ENCODE measurements at regions not wholly inside any gene's neighbourhood (a gene's known extent, or its start where the extent isn't known, plus 50 kb on each side); places are given as distances from the start of the nearest gene placed in this dataset.

- Histone ChIP-seq H3K9me3 (ENCODE audit: insufficient read depth, low read length) (no peaks in the 10 kb centered on the region), H3K4me3 (ENCODE audit: insufficient read length, low read depth) (no peak overlapping the region), H3K27me3 (ENCODE audit: insufficient read depth, insufficient read length) (no peaks in the 10 kb centered on the region), H3K36me3 (ENCODE audit: insufficient read depth, insufficient read length, low read length) (no peaks in the 10 kb centered on the region), H3K4me1 (ENCODE audit: insufficient read depth, insufficient read length) (no peaks in the 10 kb centered on the region), H3K9ac (ENCODE audit: insufficient read length, low read depth) (no peak overlapping the region)
- TF ChIP-seq SUZ12 (IDR thresholded peaks at IDR 0.05; ENCODE audit: extremely low read depth, insufficient read depth, insufficient read length), result no peak
- TF ChIP-seq ZNF274 (IDR thresholded peaks at IDR 0.05; ENCODE audit: low read depth, low read length), result no peak
- TF ChIP-seq YY1 (IDR thresholded peaks at IDR 0.05; ENCODE audit: insufficient read depth, insufficient read length), result no peak
- no peak for DNase-seq (ENCODE audit: low read depth, low spot score)
Measured at GRCh38 chr3:104149154-104149553, 1217.6 kb upstream of the ALCAM start.

DNA sequence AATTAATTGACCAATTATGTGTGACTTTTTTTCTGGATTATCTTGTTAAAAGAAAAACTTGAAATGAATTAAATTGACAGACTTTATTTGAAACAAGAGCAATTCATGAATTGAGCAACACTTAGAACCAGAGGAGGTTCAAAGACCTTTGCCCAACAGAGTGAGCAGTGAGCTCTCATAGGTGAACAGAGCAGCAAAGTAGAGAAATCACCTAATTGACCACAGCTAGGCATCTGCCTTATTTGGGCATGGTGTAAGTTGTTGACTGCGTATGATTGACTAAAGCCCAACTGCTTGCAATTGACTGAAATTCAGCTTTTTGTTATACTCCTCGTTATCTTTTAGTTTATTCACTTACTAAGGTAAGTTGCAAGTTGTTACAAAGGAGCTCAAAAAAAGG is 1216.0 kb upstream of the ALCAM start:
- TF ChIP-seq ZNF274 (IDR thresholded peaks at IDR 0.05; ENCODE audit: low read depth, low read length), result no peak
- TF ChIP-seq SUZ12 (IDR thresholded peaks at IDR 0.05; ENCODE audit: extremely low read depth, insufficient read depth, insufficient read length), result no peak
- no peak for TF ChIP-seq YY1 (IDR thresholded peaks at IDR 0.05; ENCODE audit: insufficient read depth, insufficient read length)
- Histone ChIP-seq H3K27me3 (ENCODE audit: insufficient read depth, insufficient read length) (no peaks in the 10 kb centered on the region), H3K4me1 (ENCODE audit: insufficient read depth, insufficient read length) (no peaks in the 10 kb centered on the region), H3K36me3 (ENCODE audit: insufficient read depth, insufficient read length, low read length) (no peaks in the 10 kb centered on the region), H3K9me3 (ENCODE audit: insufficient read depth, low read length) (no peaks in the 10 kb centered on the region), H3K4me3 (ENCODE audit: insufficient read length, low read depth) (no peak overlapping the region), H3K9ac (ENCODE audit: insufficient read length, low read depth) (no peak overlapping the region)
- DNase-seq (ENCODE audit: low read depth, low spot score), result no peak

GRCh38 chr3:104154896-104155295 is 1211.8 kb upstream of the ALCAM start:
- Histone ChIP-seq H3K4me1 (ENCODE audit: insufficient read depth, insufficient read length) (no peaks in the 10 kb centered on the region), H3K4me3 (ENCODE audit: insufficient read length, low read depth) (no peak overlapping the region), H3K9me3 (ENCODE audit: insufficient read depth, low read length) (no peaks in the 10 kb centered on the region), H3K27me3 (ENCODE audit: insufficient read depth, insufficient read length) (no peaks in the 10 kb centered on the region), H3K9ac (ENCODE audit: insufficient read length, low read depth) (no peak overlapping the region), H3K36me3 (ENCODE audit: insufficient read depth, insufficient read length, low read length) (no peaks in the 10 kb centered on the region)
- TF ChIP-seq ZNF274 (IDR thresholded peaks at IDR 0.05; ENCODE audit: low read depth, low read length), result no peak
- TF ChIP-seq SUZ12 (IDR thresholded peaks at IDR 0.05; ENCODE audit: extremely low read depth, insufficient read depth, insufficient read length), result no peak
- no peak for TF ChIP-seq YY1 (IDR thresholded peaks at IDR 0.05; ENCODE audit: insufficient read depth, insufficient read length)
- DNase-seq (ENCODE audit: low read depth, low spot score), result no peak

GRCh38 chr3:104165866-104166265 is 1200.8 kb upstream of the ALCAM start:
- Histone ChIP-seq H3K27me3 (ENCODE audit: insufficient read depth, insufficient read length) (no peaks in the 10 kb centered on the region), H3K4me3 (ENCODE audit: insufficient read length, low read depth) (no peak overlapping the region), H3K9ac (ENCODE audit: insufficient read length, low read depth) (no peak overlapping the region), H3K4me1 (ENCODE audit: insufficient read depth, insufficient read length) (no peaks in the 10 kb centered on the region), H3K9me3 (ENCODE audit: insufficient read depth, low read length) (peaks cover 25% of the 10 kb centered on the region), H3K36me3 (ENCODE audit: insufficient read depth, insufficient read length, low read length) (no peaks in the 10 kb centered on the region)
- no peak for TF ChIP-seq SUZ12 (IDR thresholded peaks at IDR 0.05; ENCODE audit: extremely low read depth, insufficient read depth, insufficient read length)
- TF ChIP-seq YY1 (IDR thresholded peaks at IDR 0.05; ENCODE audit: insufficient read depth, insufficient read length), result no peak
- TF ChIP-seq ZNF274 (IDR thresholded peaks at IDR 0.05; ENCODE audit: low read depth, low read length), result no peak
- DNase-seq (ENCODE audit: low read depth, low spot score), result no peak

DNA sequence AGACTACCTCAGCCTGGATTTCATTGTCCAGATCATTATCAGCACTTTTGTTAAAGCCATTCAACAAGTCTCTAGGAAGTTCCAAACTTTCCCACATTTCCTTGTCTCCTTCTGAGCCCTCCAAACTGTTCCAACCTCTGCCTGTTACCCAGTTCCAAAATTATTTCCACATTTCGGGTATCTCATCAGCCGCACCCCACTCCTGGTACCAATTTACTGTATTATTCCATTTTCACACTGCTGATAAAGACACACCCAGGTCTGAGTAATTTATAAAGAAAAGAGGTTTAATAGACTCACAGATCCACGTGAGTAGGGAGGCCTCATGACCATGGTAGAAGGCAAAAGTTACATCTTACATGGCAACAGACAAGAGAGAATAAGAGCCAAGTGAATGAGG is 1198.3 kb upstream of the ALCAM start:
- Histone ChIP-seq H3K4me3 (ENCODE audit: insufficient read length, low read depth) (no peak overlapping the region), H3K4me1 (ENCODE audit: insufficient read depth, insufficient read length) (no peaks in the 10 kb centered on the region), H3K9me3 (ENCODE audit: insufficient read depth, low read length) (peaks cover 25% of the 10 kb centered on the region), H3K36me3 (ENCODE audit: insufficient read depth, insufficient read length, low read length) (no peaks in the 10 kb centered on the region), H3K9ac (ENCODE audit: insufficient read length, low read depth) (no peak overlapping the region), H3K27me3 (ENCODE audit: insufficient read depth, insufficient read length) (no peaks in the 10 kb centered on the region)
- no peak for DNase-seq (ENCODE audit: low read depth, low spot score)
- TF ChIP-seq ZNF274 (IDR thresholded peaks at IDR 0.05; ENCODE audit: low read depth, low read length) (no peak), YY1 (IDR thresholded peaks at IDR 0.05; ENCODE audit: insufficient read depth, insufficient read length) (no peak), SUZ12 (IDR thresholded peaks at IDR 0.05; ENCODE audit: extremely low read depth, insufficient read depth, insufficient read length) (no peak)

- Histone ChIP-seq H3K27me3 (ENCODE audit: insufficient read depth, insufficient read length) (no peaks in the 10 kb centered on the region), H3K36me3 (ENCODE audit: insufficient read depth, insufficient read length, low read length) (no peaks in the 10 kb centered on the region), H3K9me3 (ENCODE audit: insufficient read depth, low read length) (no peaks in the 10 kb centered on the region), H3K4me3 (ENCODE audit: insufficient read length, low read depth) (no peak overlapping the region), H3K4me1 (ENCODE audit: insufficient read depth, insufficient read length) (no peaks in the 10 kb centered on the region), H3K9ac (ENCODE audit: insufficient read length, low read depth) (no peak overlapping the region)
- TF ChIP-seq SUZ12 (IDR thresholded peaks at IDR 0.05; ENCODE audit: extremely low read depth, insufficient read depth, insufficient read length) (no peak), ZNF274 (IDR thresholded peaks at IDR 0.05; ENCODE audit: low read depth, low read length) (no peak), YY1 (IDR thresholded peaks at IDR 0.05; ENCODE audit: insufficient read depth, insufficient read length) (no peak)
- no peak for DNase-seq (ENCODE audit: low read depth, low spot score)
Measured at GRCh38 chr3:104175696-104176095, 1191.0 kb upstream of the ALCAM start.

- no peak overlapping the region for H3K9ac ChIP-seq (ENCODE audit: insufficient read length, low read depth)
- H3K4me3 ChIP-seq (ENCODE audit: insufficient read length, low read depth), result no peak overlapping the region
- H3K4me1 ChIP-seq (ENCODE audit: insufficient read depth, insufficient read length), result no peaks in the 10 kb centered on the region
- no peaks in the 10 kb centered on the region for H3K9me3 ChIP-seq (ENCODE audit: insufficient read depth, low read length)
- TF ChIP-seq SUZ12 (IDR thresholded peaks at IDR 0.05; ENCODE audit: extremely low read depth, insufficient read depth, insufficient read length), result no peak
- no peak for TF ChIP-seq YY1 (IDR thresholded peaks at IDR 0.05; ENCODE audit: insufficient read depth, insufficient read length)
- no peak for TF ChIP-seq ZNF274 (IDR thresholded peaks at IDR 0.05; ENCODE audit: low read depth, low read length)
- no peaks in the 10 kb centered on the region for H3K27me3 ChIP-seq (ENCODE audit: insufficient read depth, insufficient read length)
- H3K36me3 ChIP-seq (ENCODE audit: insufficient read depth, insufficient read length, low read length), result no peaks in the 10 kb centered on the region
- no peak for DNase-seq (ENCODE audit: low read depth, low spot score)
Measured at GRCh38 chr3:104176706-104177105, 1190.0 kb upstream of the ALCAM start.

GRCh38 chr3:104178680-104179079 is 1188.0 kb upstream of the ALCAM start:
- Histone ChIP-seq H3K4me1 (ENCODE audit: insufficient read depth, insufficient read length) (no peaks in the 10 kb centered on the region), H3K4me3 (ENCODE audit: insufficient read length, low read depth) (no peak overlapping the region), H3K9ac (ENCODE audit: insufficient read length, low read depth) (no peak overlapping the region), H3K36me3 (ENCODE audit: insufficient read depth, insufficient read length, low read length) (no peaks in the 10 kb centered on the region), H3K27me3 (ENCODE audit: insufficient read depth, insufficient read length) (no peaks in the 10 kb centered on the region), H3K9me3 (ENCODE audit: insufficient read depth, low read length) (no peaks in the 10 kb centered on the region)
- TF ChIP-seq SUZ12 (IDR thresholded peaks at IDR 0.05; ENCODE audit: extremely low read depth, insufficient read depth, insufficient read length) (no peak), YY1 (IDR thresholded peaks at IDR 0.05; ENCODE audit: insufficient read depth, insufficient read length) (no peak), ZNF274 (IDR thresholded peaks at IDR 0.05; ENCODE audit: low read depth, low read length) (no peak)
- DNase-seq (ENCODE audit: low read depth, low spot score), result no peak
